Sigmoid colon (tissue), 4 donors: ENCODE measurements at regions not wholly inside any gene's neighbourhood (a gene's known extent, or its start where the extent isn't known, plus 50 kb on each side); places are given as distances from the start of the nearest gene placed in this dataset.

ENCODE experiments used
- CTCF ChIP-seq, 4 experiments: fragments of 450-650 bp in 3 of 4; fragments of 200-600 bp in 1 of 4; IDR thresholded peaks; one replicate each; pipeline ENCODE4 v1.5.1; 2016 to 2019; ENCODE audit warnings: antibody characterized with exemption in 4 of 4, mild to moderate bottlenecking in 3 of 4, moderate library complexity in 2 of 4
- EP300 ChIP-seq, 4 donors: sonication (generic); formaldehyde crosslinking; IDR thresholded peaks; one replicate each; pipeline ENCODE4 v1.6.1; 2017; ENCODE audit warnings: antibody characterized with exemption in 4 of 4

DNA sequence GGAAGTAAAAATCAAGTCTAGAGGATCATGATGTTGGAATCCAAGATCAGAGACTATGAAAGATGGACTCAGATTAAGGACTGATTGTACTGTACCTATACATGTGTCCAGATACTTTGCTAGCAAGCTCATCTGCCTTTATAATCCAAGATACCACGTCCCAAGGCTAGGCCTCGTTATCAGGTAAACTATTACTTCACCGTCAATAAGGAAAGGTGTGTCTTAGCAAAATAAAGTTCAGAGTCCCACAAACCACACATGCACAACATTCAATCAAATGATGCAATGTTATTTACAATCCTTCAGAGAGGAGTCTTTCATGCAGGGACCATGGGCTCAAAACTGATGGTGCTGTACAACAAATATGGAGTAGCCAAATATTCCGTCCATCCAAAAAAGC, 1092.9 kb downstream of the IGSF11 start:
- TF ChIP-seq CTCF (IDR thresholded peaks at IDR 0.05) (no peak), EP300 (IDR thresholded peaks at IDR 0.05) (no peak)
